NCI-H146 treated with DMSO at 0.1 percent for 48 hours (cell line): ENCODE measurements at regions not wholly inside any gene's neighbourhood (a gene's known extent, or its start where the extent isn't known, plus 50 kb on each side); places are given as distances from the start of the nearest gene placed in this dataset.

Experiments used
- DNase-seq: peaks from one replicate; lab custom pipeline; 2025; ENCODE audit not compliant: unreplicated experiment; lab: John Stamatoyannopoulos, UW

- no peak for DNase-seq
Measured at GRCh38 chr3:70805061-70805889, 492.8 kb upstream of the MDFIC2 start.

GRCh38 chr3:70803891-70804290, 491.5 kb upstream of the MDFIC2 start:
- no peak for DNase-seq

GRCh38 chr3:70803319-70803718, 490.9 kb upstream of the MDFIC2 start:
- DNase-seq, result no peak

- DNase-seq, result no peak
Measured at GRCh38 chr3:70800951-70801350, 488.5 kb upstream of the MDFIC2 start.

GRCh38 chr3:70789878-70790277, 477.4 kb upstream of the MDFIC2 start:
- no peak for DNase-seq

- DNase-seq, result no peak
Measured at GRCh38 chr3:70780790-70781189, 468.4 kb upstream of the MDFIC2 start.

GRCh38 chr3:70779296-70779695, 466.9 kb upstream of the MDFIC2 start:
- DNase-seq, result no peak

- no peak for DNase-seq
Measured at GRCh38 chr3:70776081-70776480, 463.6 kb upstream of the MDFIC2 start.

- DNase-seq, result no peak
Measured at GRCh38 chr3:70775257-70775656, 462.8 kb upstream of the MDFIC2 start.

- DNase-seq, result no peak
Measured at GRCh38 chr3:70774641-70775040, 462.2 kb upstream of the MDFIC2 start.

GRCh38 chr3:70771426-70772147, 459.1 kb upstream of the MDFIC2 start:
- no peak for DNase-seq

GRCh38 chr3:70770650-70771049, 458.2 kb upstream of the MDFIC2 start:
- no peak for DNase-seq

GRCh38 chr3:70766301-70766700, 453.9 kb upstream of the MDFIC2 start:
- no peak for DNase-seq

- DNase-seq, result no peak
Measured at GRCh38 chr3:70763894-70764293, 451.5 kb upstream of the MDFIC2 start.

- no peak for DNase-seq
Measured at GRCh38 chr3:70757658-70758057, 445.2 kb upstream of the MDFIC2 start.

GRCh38 chr3:70755526-70755925, 443.1 kb upstream of the MDFIC2 start:
- DNase-seq, result no peak

- no peak for DNase-seq
Measured at GRCh38 chr3:70754314-70754713, 441.9 kb upstream of the MDFIC2 start.

GRCh38 chr3:70753572-70753971, 441.1 kb upstream of the MDFIC2 start:
- no peak for DNase-seq

GRCh38 chr3:70752051-70752450, 439.6 kb upstream of the MDFIC2 start:
- no peak for DNase-seq

- DNase-seq, result no peak
Measured at GRCh38 chr3:70749122-70749521, 436.7 kb upstream of the MDFIC2 start.

- no peak for DNase-seq
Measured at GRCh38 chr3:70748593-70748992, 436.2 kb upstream of the MDFIC2 start.

GRCh38 chr3:70747847-70748246, 435.4 kb upstream of the MDFIC2 start:
- DNase-seq, result no peak
